ENCODE measurements at regions not wholly inside any gene's neighbourhood (a gene's known extent, or its start where the extent isn't known, plus 50 kb on each side); places are given as distances from the start of the nearest gene placed in this dataset.
A peak's percentile ranks its signal among the peaks of the same experiment; 100 is the strongest.
"Not testable (repeated sequence)": the region's sequence is repeated elsewhere in the genome, so short reads cannot be mapped to it uniquely, and the experiment has no call there.

GRCh38 chr12:105664765-105665164 lies 334.3 kb downstream of the C12orf75 start:
- DNase-seq, result not testable (repeated sequence)

GRCh38 chr12:105665366-105665765 lies 334.9 kb downstream of the C12orf75 start:
- DNase-seq, result no peak

GRCh38 chr12:105667973-105668743 lies 337.7 kb downstream of the C12orf75 start:
- no peak for DNase-seq

- DNase-seq, result no peak
Measured at GRCh38 chr12:105670672-105671071, 340.2 kb downstream of the C12orf75 start.

GRCh38 chr12:105671720-105672119 lies 341.2 kb downstream of the C12orf75 start:
- no peak for DNase-seq

- DNase-seq, result no peak
Measured at GRCh38 chr12:105672121-105672975, 341.9 kb downstream of the C12orf75 start.

GRCh38 chr12:105674871-105675699 lies 344.6 kb downstream of the C12orf75 start:
- DNase-seq, result no peak

- no peak for DNase-seq
Measured at GRCh38 chr12:105676694-105677093, 346.2 kb downstream of the C12orf75 start.

GRCh38 chr12:105677672-105678071 lies 347.2 kb downstream of the C12orf75 start:
- DNase-seq, result no peak

GRCh38 chr12:105679982-105680381 lies 349.5 kb downstream of the C12orf75 start:
- no peak for DNase-seq

- DNase-seq, result no peak
Measured at GRCh38 chr12:105681341-105681740, 350.9 kb downstream of the C12orf75 start.

GRCh38 chr12:105682821-105683220 lies 352.3 kb downstream of the C12orf75 start:
- DNase-seq, result not testable (repeated sequence)

- not testable (repeated sequence) for DNase-seq
Measured at GRCh38 chr12:105683836-105684235, 353.3 kb downstream of the C12orf75 start.

- DNase-seq, result no peak
Measured at GRCh38 chr12:105698075-105698474, 367.6 kb downstream of the C12orf75 start.

GRCh38 chr12:105699209-105699608 lies 368.7 kb downstream of the C12orf75 start:
- DNase-seq, result no peak

GRCh38 chr12:105704787-105705186 lies 374.3 kb downstream of the C12orf75 start:
- no peak for DNase-seq

GRCh38 chr12:105705235-105705634 lies 374.7 kb downstream of the C12orf75 start:
- no peak for DNase-seq

GRCh38 chr12:105705765-105706164 lies 375.3 kb downstream of the C12orf75 start:
- peak; percentile 23 for DNase-seq

GRCh38 chr12:105706321-105706972 lies 376.0 kb downstream of the C12orf75 start:
- peak; percentile 3 for DNase-seq

GRCh38 chr12:105706973-105707334 lies 376.5 kb downstream of the C12orf75 start:
- no peak for DNase-seq

- DNase-seq, result no peak
Measured at GRCh38 chr12:105713606-105714305, 383.3 kb downstream of the C12orf75 start.

GRCh38 chr12:105716621-105717020 lies 386.1 kb downstream of the C12orf75 start:
- DNase-seq, result no peak
